ENCODE measurements at regions not wholly inside any gene's neighbourhood (a gene's known extent, or its start where the extent isn't known, plus 50 kb on each side); places are given as distances from the start of the nearest gene placed in this dataset.

GRCh38 chr12:84791444-84791843, 121.2 kb downstream of the SLC6A15 start:
- TF ChIP-seq CTCF (IDR thresholded peaks at IDR 0.05; ENCODE audit: low read length, missing control alignments), result no peak
- H3K4me3 ChIP-seq (replicated peaks; ENCODE audit: low read depth, low read length), result no peak overlapping the region
- DNase-seq (ENCODE audit: low read depth), result no peak

- no peak for DNase-seq (ENCODE audit: low read depth)
Observed at GRCh38 chr12:84789184-84789583, 123.4 kb downstream of the SLC6A15 start.

GRCh38 chr12:84787253-84787652, 125.3 kb downstream of the SLC6A15 start:
- TF ChIP-seq CTCF (IDR thresholded peaks at IDR 0.05; ENCODE audit: low read length, missing control alignments), result no peak
- no peak for DNase-seq (ENCODE audit: low read depth)

More at GRCh38 chr12:84789184-84789583, 123.4 kb downstream of the SLC6A15 start:
- TF ChIP-seq CTCF (IDR thresholded peaks at IDR 0.05; ENCODE audit: low read length, missing control alignments), result no peak
- no peak overlapping the region for H3K4me3 ChIP-seq (replicated peaks; ENCODE audit: low read depth, low read length)

GRCh38 chr12:84786622-84787021, 126.0 kb downstream of the SLC6A15 start:
- H3K4me3 ChIP-seq (replicated peaks; ENCODE audit: low read depth, low read length), result no peak overlapping the region
- no peak for TF ChIP-seq CTCF (IDR thresholded peaks at IDR 0.05; ENCODE audit: low read length, missing control alignments)
- no peak for DNase-seq (ENCODE audit: low read depth)

More at GRCh38 chr12:84787253-84787652, 125.3 kb downstream of the SLC6A15 start:
- no peak overlapping the region for H3K4me3 ChIP-seq (replicated peaks; ENCODE audit: low read depth, low read length)

GRCh38 chr12:84785951-84786350, 126.6 kb downstream of the SLC6A15 start:
- TF ChIP-seq CTCF (IDR thresholded peaks at IDR 0.05; ENCODE audit: low read length, missing control alignments), result no peak
- no peak overlapping the region for H3K4me3 ChIP-seq (replicated peaks; ENCODE audit: low read depth, low read length)
- no peak for DNase-seq (ENCODE audit: low read depth)

- TF ChIP-seq CTCF (IDR thresholded peaks at IDR 0.05; ENCODE audit: low read length, missing control alignments), result no peak
- no peak for DNase-seq (ENCODE audit: low read depth)
- H3K4me3 ChIP-seq (replicated peaks; ENCODE audit: low read depth, low read length), result no peak overlapping the region
Observed at GRCh38 chr12:84785281-84785680, 127.3 kb downstream of the SLC6A15 start.

- TF ChIP-seq CTCF (IDR thresholded peaks at IDR 0.05; ENCODE audit: low read length, missing control alignments), result no peak
- DNase-seq (ENCODE audit: low read depth), result no peak
- H3K4me3 ChIP-seq (replicated peaks; ENCODE audit: low read depth, low read length), result no peak overlapping the region
Observed at GRCh38 chr12:84779169-84779568, 133.4 kb downstream of the SLC6A15 start.
